Fibroblast of skin of left quadriceps (primary cell): ENCODE measurements at regions not wholly inside any gene's neighbourhood (a gene's known extent, or its start where the extent isn't known, plus 50 kb on each side); places are given as distances from the start of the nearest gene placed in this dataset.
"Not testable (repeated sequence)": the region's sequence is repeated elsewhere in the genome, so short reads cannot be mapped to it uniquely, and the experiment has no call there.

Experiments
- DNase-seq, 2 experiments: peaks; one replicate each; pipeline ENCODE4 v3.0.0-alpha.2; 2013; ENCODE audit warnings: low read depth in 2 of 2

- DNase-seq, result no peak
Observed at GRCh38 chr10:9362721-9363120, 1308.2 kb downstream of the GATA3 start.

GRCh38 chr10:9379183-9379582, 1324.7 kb downstream of the GATA3 start:
- DNase-seq, result no peak

GRCh38 chr10:9381733-9382532, 1327.4 kb downstream of the GATA3 start:
- DNase-seq, result no peak

GRCh38 chr10:9382533-9382866, 1328.0 kb downstream of the GATA3 start:
- DNase-seq, result no peak

- no peak for DNase-seq
Observed at GRCh38 chr10:9390516-9390915, 1336.0 kb downstream of the GATA3 start.

GRCh38 chr10:9399275-9399983, 1344.9 kb downstream of the GATA3 start:
- DNase-seq, result no peak

- DNase-seq, result not testable (repeated sequence)
Observed at GRCh38 chr10:9402067-9402466, 1347.6 kb downstream of the GATA3 start.

- DNase-seq, result not testable (repeated sequence)
Observed at GRCh38 chr10:9402507-9403195, 1348.2 kb downstream of the GATA3 start.

- not testable (repeated sequence) for DNase-seq
Observed at GRCh38 chr10:9407201-9407600, 1352.7 kb downstream of the GATA3 start.

- DNase-seq, result no peak
Observed at GRCh38 chr10:9416331-9416730, 1361.8 kb downstream of the GATA3 start.

GRCh38 chr10:9419757-9420156, 1365.3 kb downstream of the GATA3 start:
- DNase-seq, result no peak

- DNase-seq, result no peak
Observed at GRCh38 chr10:9427209-9427608, 1372.7 kb downstream of the GATA3 start.

- peak; percentile 12 to 14 for DNase-seq
Observed at GRCh38 chr10:9437131-9437530, 1382.6 kb downstream of the GATA3 start.

GRCh38 chr10:9443758-9444157, 1389.3 kb downstream of the GATA3 start:
- no peak for DNase-seq

GRCh38 chr10:9449530-9449929, 1395.0 kb downstream of the GATA3 start:
- no peak for DNase-seq

- DNase-seq, result no peak
Observed at GRCh38 chr10:9450801-9451200, 1396.3 kb downstream of the GATA3 start.

- DNase-seq, result no peak
Observed at GRCh38 chr10:9451211-9451773, 1396.8 kb downstream of the GATA3 start.

GRCh38 chr10:9452056-9452455, 1397.6 kb downstream of the GATA3 start:
- DNase-seq, result no peak

- not testable (repeated sequence) for DNase-seq
Observed at GRCh38 chr10:9453871-9454270, 1399.4 kb downstream of the GATA3 start.

GRCh38 chr10:9469663-9470205, 1415.2 kb downstream of the GATA3 start:
- no peak for DNase-seq

GRCh38 chr10:9470581-9470980, 1416.1 kb downstream of the GATA3 start:
- DNase-seq, result no peak

GRCh38 chr10:9501944-9502343, 1447.5 kb downstream of the GATA3 start:
- no peak for DNase-seq
